ENCODE measurements at regions not wholly inside any gene's neighbourhood (a gene's known extent, or its start where the extent isn't known, plus 50 kb on each side); places are given as distances from the start of the nearest gene placed in this dataset.

GRCh38 chr1:230537456-230537855, 104.8 kb upstream of the COG2 start:
- DNase-seq = no peak
- TF ChIP-seq POLR2A (IDR thresholded peaks at IDR 0.05) (no peak), CTCF (IDR thresholded peaks at IDR 0.05) (no peak)
- 61 to 74% methylated on average over 9 of the region's 9 CpGs for WGBS, 2 donors
- intact Hi-C loops (cut with DNase I) = no loop called here
- Histone ChIP-seq H3K4me3 (replicated peaks in 1 of 3) (no peak overlapping the region), H3K36me3 (no peaks in the 10 kb centered on the region), H3K4me1 (no peaks in the 10 kb centered on the region), H3K9me3 (no peaks in the 10 kb centered on the region), H3K27me3 (no peaks in the 10 kb centered on the region), H3K27ac (no peak overlapping the region)

- TF ChIP-seq CTCF (IDR thresholded peaks at IDR 0.05) (no peak), POLR2A (IDR thresholded peaks at IDR 0.05) (no peak)
- 84 to 85% methylated on average over 1 of the region's 1 CpG for WGBS, 2 donors
Measured at GRCh38 chr1:230536641-230537155, 105.6 kb upstream of the COG2 start.

GRCh38 chr1:230534224-230534623, 108.1 kb upstream of the COG2 start:
- Histone ChIP-seq H3K4me1 (no peaks in the 10 kb centered on the region), H3K36me3 (no peaks in the 10 kb centered on the region), H3K4me3 (replicated peaks in 1 of 3) (no peak overlapping the region), H3K9me3 (no peaks in the 10 kb centered on the region), H3K27me3 (no peaks in the 10 kb centered on the region), H3K27ac (no peak overlapping the region)
- intact Hi-C loops (cut with DNase I) = no loop called here
- no peak for DNase-seq
- 72 to 75% methylated on average over 2 of the region's 2 CpGs for WGBS, 2 donors
- no peak for TF ChIP-seq POLR2A (IDR thresholded peaks at IDR 0.05)
- no peak for TF ChIP-seq CTCF (IDR thresholded peaks at IDR 0.05)

More at GRCh38 chr1:230536641-230537155, 105.6 kb upstream of the COG2 start:
- no peaks in the 10 kb centered on the region for H3K36me3 ChIP-seq
- DNase-seq = no peak
- H3K4me1 ChIP-seq = no peaks in the 10 kb centered on the region
- H3K27me3 ChIP-seq = no peaks in the 10 kb centered on the region
- intact Hi-C loops (cut with DNase I) = no loop called here
- H3K27ac ChIP-seq = no peak overlapping the region
- H3K4me3 ChIP-seq (replicated peaks in 1 of 3) = no peak overlapping the region
- no peaks in the 10 kb centered on the region for H3K9me3 ChIP-seq

GRCh38 chr1:230531103-230531502, 105.0 kb upstream of the PGBD5 start:
- Histone ChIP-seq H3K27ac (no peak overlapping the region), H3K36me3 (no peaks in the 10 kb centered on the region), H3K4me3 (replicated peaks in 1 of 3) (no peak overlapping the region), H3K4me1 (no peaks in the 10 kb centered on the region), H3K9me3 (no peaks in the 10 kb centered on the region), H3K27me3 (no peaks in the 10 kb centered on the region)
- TF ChIP-seq CTCF (IDR thresholded peaks at IDR 0.05) (no peak), POLR2A (IDR thresholded peaks at IDR 0.05) (no peak)
- no peak for DNase-seq
- intact Hi-C loops (cut with DNase I) = no loop called here

GRCh38 chr1:230519246-230519645, 93.1 kb upstream of the PGBD5 start:
- DNase-seq = no peak
- TF ChIP-seq CTCF (IDR thresholded peaks at IDR 0.05) (no peak), POLR2A (IDR thresholded peaks at IDR 0.05) (no peak)
- 90% methylated on average over 2 of the region's 2 CpGs for WGBS, 2 donors
- no peak overlapping the region for H3K27ac ChIP-seq
- H3K9me3 ChIP-seq = no peaks in the 10 kb centered on the region
- no peak overlapping the region for H3K4me3 ChIP-seq (replicated peaks in 1 of 3)
- intact Hi-C loops (cut with DNase I) = no loop called here
- no peaks in the 10 kb centered on the region for H3K36me3 ChIP-seq
- no peaks in the 10 kb centered on the region for H3K4me1 ChIP-seq
- H3K27me3 ChIP-seq = no peaks in the 10 kb centered on the region
